Thyroid gland (tissue), 4 donors: ENCODE measurements at regions not wholly inside any gene's neighbourhood (a gene's known extent, or its start where the extent isn't known, plus 50 kb on each side); places are given as distances from the start of the nearest gene placed in this dataset.

Experiments
- CTCF ChIP-seq, 6 experiments: fragments of 200-600 bp in 3 of 6; fragments of 450-650 bp in 3 of 6; sonication (generic) in 3 of 6; IDR thresholded peaks; one replicate each; pipeline ENCODE4 v1.5.1; 2016 to 2019; ENCODE audit warnings: antibody characterized with exemption in 6 of 6, mild to moderate bottlenecking in 2 of 6, inconsistent platforms in 1 of 6, moderate library complexity in 1 of 6
- POLR2A ChIP-seq, 2 donors: fragments of 450-650 bp; IDR thresholded peaks; one replicate each; pipeline ENCODE4 v1.6.1; 2017; ENCODE audit warnings: antibody characterized with exemption in 2 of 2, mild to moderate bottlenecking in 2 of 2, moderate library complexity in 1 of 2

- no peak for TF ChIP-seq CTCF (IDR thresholded peaks at IDR 0.05)
- no peak for TF ChIP-seq POLR2A (IDR thresholded peaks at IDR 0.05)
Observed at GRCh38 chr22:49629261-49629570, 198.5 kb downstream of the BRD1 start.
